HG02763 (cell line): ENCODE measurements at regions not wholly inside any gene's neighbourhood (a gene's known extent, or its start where the extent isn't known, plus 50 kb on each side); places are given as distances from the start of the nearest gene placed in this dataset.
A peak's percentile ranks its signal among the peaks of the same experiment; 100 is the strongest.

ENCODE experiments used
- ATAC-seq: cut with Tn5 transposase; IDR thresholded peaks from one replicate; pipeline ENCODE4 v1.9.1; 2021; ENCODE audit warnings: mild to moderate bottlenecking, moderate library complexity; ENCODE audit not compliant: unreplicated experiment

DNA sequence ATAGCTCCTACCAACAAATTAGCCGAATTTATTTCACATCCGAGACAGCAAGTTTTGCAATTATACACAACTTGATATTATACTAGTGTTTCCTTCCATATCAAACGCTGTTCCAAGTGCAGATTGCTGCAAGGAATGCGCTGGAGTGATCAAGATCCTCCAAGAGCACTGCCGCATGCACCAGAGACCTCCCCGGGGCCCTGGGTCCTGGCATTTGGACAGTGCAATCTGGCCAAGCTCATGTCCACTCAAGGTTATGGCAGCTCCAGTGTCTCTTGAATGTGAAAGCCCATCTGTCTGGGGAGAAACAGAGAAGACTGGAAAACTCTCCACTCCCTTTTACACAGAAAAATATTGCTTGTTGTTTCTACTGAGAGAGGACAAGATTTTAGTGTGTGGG lies 111.9 kb downstream of the HSPH1 start:
- ATAC-seq: no peak

GRCh38 chr13:31049083-31049482 lies 112.6 kb downstream of the HSPH1 start:
- ATAC-seq: no peak

- no peak for ATAC-seq
Observed at GRCh38 chr13:31048521-31048920, 113.2 kb downstream of the HSPH1 start.

- no peak for ATAC-seq
Observed at GRCh38 chr13:31046711-31047279, 114.3 kb downstream of the TEX26 start.

DNA sequence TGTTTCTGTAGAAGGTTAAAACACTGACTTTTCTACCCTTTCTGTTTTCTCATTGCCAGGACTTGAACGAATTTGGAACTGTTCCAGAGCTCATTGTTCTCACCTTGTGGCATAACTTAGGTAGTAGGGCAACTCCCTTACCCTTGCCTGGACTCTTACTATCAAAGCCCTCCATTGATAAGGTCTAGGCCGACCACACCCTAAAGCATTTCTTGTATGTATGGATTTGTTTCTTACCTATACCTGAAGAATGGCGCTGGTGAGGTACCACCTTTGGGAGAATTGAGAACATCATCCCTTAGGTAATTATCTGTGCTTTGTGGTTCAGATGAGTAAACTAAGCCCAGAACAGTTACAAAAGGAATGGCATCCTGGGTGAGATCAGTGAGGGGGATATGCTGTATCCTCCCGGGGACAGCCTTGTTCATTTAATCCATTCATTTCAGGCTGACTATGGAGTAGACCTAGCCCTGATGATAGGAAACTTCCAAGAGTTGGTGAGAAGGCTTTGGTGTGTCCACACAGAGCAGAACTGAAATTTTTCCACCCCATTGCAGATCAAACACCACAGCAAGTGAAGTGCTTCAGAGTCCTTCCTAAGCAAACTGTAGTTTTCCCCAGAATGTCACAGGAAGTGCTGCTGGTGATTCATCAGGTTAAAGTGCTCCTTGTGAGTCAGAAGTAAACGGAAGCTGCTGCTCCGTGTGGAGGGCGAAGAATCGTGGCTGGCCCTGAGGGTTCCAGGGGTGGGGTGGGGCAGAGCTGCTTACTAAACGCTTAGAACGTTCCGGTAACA lies 113.0 kb downstream of the TEX26 start:
- peak; percentile 38 for ATAC-seq

GRCh38 chr13:31044364-31045285 lies 112.2 kb downstream of the TEX26 start:
- peak; percentile 84 for ATAC-seq

DNA sequence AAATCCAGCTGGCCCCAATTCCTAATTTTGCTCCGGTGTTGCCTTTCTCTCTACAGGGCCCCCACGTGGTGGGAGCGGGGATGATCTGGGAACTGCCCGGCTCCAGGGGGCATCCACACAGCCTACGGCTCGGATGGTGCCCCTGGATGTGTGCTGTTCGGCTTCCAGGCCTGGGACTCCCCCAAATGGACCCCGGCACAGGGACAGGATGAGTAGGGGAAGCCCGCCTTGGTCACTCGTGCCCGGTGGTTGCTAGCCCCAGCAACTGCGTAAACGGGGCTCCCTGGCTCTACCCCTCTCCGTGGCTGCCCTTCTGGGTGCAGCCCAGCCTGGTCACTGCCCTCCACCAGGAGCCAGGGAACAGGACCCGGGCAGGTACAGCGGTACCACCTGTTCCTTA lies 111.5 kb downstream of the TEX26 start:
- peak; percentile 3 for ATAC-seq

DNA sequence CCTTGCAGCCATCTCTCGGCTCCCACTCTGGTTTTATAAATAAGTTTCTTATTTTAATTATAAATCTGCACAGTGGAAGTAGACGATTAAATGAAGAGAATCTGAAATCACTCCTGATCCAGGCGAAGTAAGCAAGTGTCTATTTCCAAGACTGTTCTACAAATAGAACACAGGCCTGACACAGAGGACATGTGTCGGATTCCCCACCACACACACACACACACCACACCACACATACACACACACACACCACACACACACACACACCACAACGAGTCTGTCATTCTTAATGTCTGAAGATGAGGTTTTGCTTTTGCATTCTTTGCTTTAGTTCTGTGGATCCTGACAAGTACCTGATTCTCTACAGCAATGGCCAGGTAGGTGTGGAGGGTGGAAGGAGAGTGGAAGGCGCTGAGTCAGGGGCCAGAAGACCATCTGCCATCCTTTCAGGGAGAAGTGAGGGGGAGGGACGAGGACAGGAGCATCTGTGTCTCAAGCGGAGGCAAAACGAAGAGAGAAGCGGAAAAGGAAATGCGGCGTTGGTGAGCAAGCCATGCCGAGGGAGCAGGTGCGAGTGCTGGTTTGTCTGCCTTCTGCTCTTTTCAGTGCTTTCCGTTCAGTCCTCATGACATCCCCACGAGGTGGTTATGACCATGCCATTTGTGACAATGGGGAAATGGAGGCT lies 110.2 kb downstream of the TEX26 start:
- ATAC-seq: no peak

DNA sequence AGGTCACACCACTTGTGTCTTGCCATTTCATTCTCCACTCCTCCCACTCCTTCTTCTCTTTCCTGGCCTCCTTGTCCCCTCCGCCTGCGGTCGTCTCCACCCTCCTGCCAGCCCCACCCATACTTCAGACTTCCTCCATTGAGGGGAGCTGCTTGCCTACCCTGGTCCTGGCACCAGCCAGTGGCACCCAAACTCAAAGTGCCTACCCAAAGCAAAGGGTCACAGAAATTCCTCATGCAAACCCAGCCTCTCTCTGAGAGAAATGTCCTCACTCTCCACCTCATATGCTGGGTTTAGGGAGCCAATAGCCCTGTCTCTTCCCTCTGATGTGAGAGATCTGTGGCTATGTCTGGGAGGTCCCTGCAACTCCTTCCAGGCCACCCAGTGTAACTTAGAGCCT lies 109.6 kb downstream of the TEX26 start:
- no peak for ATAC-seq

- peak; percentile 76 for ATAC-seq
Observed at GRCh38 chr13:31038834-31039552, 106.5 kb downstream of the TEX26 start.

GRCh38 chr13:31037874-31038500 lies 105.5 kb downstream of the TEX26 start:
- ATAC-seq: no peak

GRCh38 chr13:31036731-31037695 lies 104.6 kb downstream of the TEX26 start:
- ATAC-seq: no peak

DNA sequence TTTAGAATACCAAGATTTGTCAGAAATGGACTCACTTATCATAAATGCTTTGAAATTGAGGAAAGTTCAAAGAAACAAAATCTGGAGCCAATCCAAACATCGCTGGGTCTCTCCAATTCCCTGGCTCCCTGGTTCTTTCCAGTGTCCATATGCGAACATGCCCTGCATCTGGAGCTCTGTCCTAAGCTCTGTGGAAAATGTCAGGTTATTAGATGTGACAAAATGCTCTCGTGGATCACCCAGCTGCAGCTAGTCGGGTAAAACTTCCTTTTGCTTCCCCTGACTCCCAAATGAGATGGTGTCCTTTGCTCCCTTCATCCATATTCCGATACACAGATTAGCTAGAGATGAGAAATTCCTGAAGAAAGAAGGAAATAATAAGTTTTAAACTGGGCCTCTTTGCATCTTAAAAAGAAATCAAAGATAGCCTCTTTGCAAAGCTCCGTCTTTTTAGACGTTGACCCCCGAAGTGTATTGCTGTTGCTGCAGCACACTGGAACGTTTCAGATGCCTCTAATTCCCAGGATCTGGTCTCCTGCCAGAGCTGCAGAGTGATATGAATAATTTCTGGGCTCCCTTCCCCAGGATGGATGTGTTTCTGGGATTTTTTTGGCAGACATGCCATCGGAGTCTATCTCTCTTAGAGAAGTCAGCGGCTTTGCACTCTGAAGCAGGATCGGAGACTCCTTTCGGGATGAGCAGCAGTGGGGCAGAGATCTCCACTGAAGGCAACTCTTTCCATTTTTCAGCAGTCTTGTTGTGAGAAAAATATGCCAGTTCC lies 102.9 kb downstream of the TEX26 start:
- no peak for ATAC-seq

- no peak for ATAC-seq
Observed at GRCh38 chr13:31032528-31033113, 100.2 kb downstream of the TEX26 start.

- no peak for ATAC-seq
Observed at GRCh38 chr13:31031482-31031881, 99.0 kb downstream of the TEX26 start.

- ATAC-seq: no peak
Observed at GRCh38 chr13:31029102-31029501, 96.6 kb downstream of the TEX26 start.

DNA sequence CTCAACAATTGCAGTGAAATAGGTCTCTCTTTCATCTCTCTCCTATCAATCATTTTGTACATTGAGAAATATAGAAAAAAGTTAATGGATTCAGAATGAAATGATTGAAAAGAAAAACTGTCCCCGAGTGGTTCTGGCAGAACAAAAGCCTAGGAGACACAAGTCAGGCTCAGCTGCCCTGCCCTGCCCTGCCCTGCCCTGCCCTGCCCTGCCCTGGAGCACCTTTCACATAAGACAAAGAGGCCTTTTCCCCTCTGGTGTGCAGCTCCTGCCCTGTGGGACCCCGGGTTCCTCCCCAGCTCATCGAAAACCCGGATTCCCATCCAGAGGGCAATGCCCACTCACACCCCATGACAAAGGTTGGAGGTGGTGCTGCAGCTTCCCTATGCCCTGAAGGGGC lies 94.7 kb downstream of the TEX26 start:
- ATAC-seq: no peak
